ENCODE measurements at regions not wholly inside any gene's neighbourhood (a gene's known extent, or its start where the extent isn't known, plus 50 kb on each side); places are given as distances from the start of the nearest gene placed in this dataset.

DNA sequence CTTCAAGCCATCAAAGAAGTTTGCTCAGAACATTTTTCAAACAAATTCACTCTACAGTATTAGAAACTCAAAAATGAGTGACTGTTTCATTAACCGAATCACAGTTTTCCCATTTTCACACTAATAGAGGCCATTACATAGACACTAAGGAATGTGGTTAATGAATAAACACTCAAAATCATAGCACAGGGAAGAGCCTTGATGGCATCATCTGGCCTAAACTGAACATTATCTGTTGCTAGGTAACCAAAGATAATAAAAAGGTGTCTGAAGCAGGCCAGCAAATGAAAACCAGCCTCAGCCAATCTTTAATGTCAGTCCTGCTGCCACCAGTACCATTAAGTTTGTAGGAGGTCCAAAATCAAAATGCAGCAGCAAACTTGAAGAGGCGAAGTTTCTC lies 492.4 kb upstream of the STEAP1 start:
- no peak for DNase-seq (ENCODE audit: low spot score in 2 of 2)
- Histone ChIP-seq H3K27ac (no peak overlapping the region), H3K4me1 (no peaks in the 10 kb centered on the region), H3K4me3 (no peak overlapping the region), H3K36me3 (no peaks in the 10 kb centered on the region), H3K27me3 (no peaks in the 10 kb centered on the region), H3K9me3 (no peaks in the 10 kb centered on the region)
- TF ChIP-seq POLR2AphosphoS5 (IDR thresholded peaks at IDR 0.05) (no peak), POLR2A (IDR thresholded peaks at IDR 0.05) (no peak)
- intact Hi-C loops (cut with DNase I; ENCODE audit: low total_unique reads) = no loop called here

DNA sequence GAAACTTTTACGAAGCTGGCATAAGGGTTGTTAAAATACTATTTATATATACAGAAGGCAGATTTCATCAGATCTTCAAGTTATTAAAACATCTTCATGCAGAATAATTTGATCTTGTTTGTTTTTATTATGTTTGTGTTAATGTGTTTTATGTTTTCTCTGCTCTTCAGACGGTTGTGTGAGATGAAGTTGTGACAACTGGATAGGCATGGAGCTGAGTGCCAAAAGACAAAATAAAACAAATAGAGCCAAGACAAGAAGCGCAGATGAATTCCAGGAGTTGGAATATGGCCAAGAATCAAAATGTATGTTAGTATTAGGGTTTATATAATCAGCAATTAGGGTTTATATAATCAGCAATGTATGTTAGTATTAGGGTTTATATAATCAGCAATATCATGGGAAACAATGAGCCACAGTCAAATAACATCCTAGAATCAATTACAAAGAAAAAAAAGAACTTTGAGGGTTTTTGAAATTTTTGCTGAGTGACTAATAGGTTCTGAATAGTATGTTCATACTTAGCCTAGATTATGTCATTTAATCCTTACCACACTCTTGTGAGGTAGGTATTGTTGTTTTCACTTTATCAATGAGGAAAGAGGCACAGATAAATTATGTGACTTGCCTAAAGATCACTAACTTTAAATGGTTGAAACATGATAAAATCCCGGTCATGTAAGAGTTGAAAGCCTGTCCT lies 488.0 kb upstream of the STEAP1 start:
- Histone ChIP-seq H3K36me3 (no peaks in the 10 kb centered on the region), H3K9me3 (no peaks in the 10 kb centered on the region), H3K27ac (no peak overlapping the region), H3K4me1 (no peaks in the 10 kb centered on the region), H3K27me3 (no peaks in the 10 kb centered on the region), H3K4me3 (no peak overlapping the region)
- TF ChIP-seq, protein P1, sequence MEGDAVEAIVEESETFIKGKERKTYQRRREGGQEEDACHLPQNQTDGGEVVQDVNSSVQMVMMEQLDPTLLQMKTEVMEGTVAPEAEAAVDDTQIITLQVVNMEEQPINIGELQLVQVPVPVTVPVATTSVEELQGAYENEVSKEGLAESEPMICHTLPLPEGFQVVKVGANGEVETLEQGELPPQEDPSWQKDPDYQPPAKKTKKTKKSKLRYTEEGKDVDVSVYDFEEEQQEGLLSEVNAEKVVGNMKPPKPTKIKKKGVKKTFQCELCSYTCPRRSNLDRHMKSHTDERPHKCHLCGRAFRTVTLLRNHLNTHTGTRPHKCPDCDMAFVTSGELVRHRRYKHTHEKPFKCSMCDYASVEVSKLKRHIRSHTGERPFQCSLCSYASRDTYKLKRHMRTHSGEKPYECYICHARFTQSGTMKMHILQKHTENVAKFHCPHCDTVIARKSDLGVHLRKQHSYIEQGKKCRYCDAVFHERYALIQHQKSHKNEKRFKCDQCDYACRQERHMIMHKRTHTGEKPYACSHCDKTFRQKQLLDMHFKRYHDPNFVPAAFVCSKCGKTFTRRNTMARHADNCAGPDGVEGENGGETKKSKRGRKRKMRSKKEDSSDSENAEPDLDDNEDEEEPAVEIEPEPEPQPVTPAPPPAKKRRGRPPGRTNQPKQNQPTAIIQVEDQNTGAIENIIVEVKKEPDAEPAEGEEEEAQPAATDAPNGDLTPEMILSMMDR (IDR thresholded peaks at IDR 0.05) = no peak
- no peak for TF ChIP-seq POLR2A (IDR thresholded peaks at IDR 0.05)
- intact Hi-C loops (cut with DNase I; ENCODE audit: low total_unique reads) = no loop called here
- DNase-seq (ENCODE audit: low spot score in 2 of 2) = no peak

DNA sequence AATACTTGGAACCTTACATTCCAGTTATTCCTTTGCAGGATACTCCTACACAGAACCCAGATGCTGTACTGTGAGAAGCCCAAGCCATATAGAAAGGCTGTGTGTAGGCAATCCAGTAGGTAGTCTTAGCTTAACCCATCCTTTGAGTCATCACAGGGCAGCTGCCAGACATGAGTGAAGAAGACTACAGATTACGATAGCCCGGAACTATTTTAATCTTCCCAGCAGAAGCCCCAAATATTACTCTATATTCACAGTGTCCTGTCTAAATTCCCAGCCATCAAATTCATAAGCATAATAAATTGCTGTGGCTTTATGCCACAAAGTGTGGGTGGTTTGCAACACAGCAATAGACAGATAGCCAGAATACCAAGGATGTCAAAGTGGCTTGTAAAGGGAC lies 474.1 kb upstream of the STEAP1 start:
- Histone ChIP-seq H3K36me3 (no peaks in the 10 kb centered on the region), H3K27me3 (no peaks in the 10 kb centered on the region), H3K4me3 (no peak overlapping the region), H3K27ac (no peak overlapping the region), H3K4me1 (no peaks in the 10 kb centered on the region), H3K9me3 (no peaks in the 10 kb centered on the region)
- TF ChIP-seq, protein P1 (IDR thresholded peaks at IDR 0.05) = no peak
- TF ChIP-seq POLR2A (IDR thresholded peaks at IDR 0.05) = no peak
- TF ChIP-seq POLR2AphosphoS5 (IDR thresholded peaks at IDR 0.05) = no peak
- no peak for DNase-seq (ENCODE audit: low spot score in 2 of 2)
- intact Hi-C loops (cut with DNase I; ENCODE audit: low total_unique reads) = no loop called here

DNA sequence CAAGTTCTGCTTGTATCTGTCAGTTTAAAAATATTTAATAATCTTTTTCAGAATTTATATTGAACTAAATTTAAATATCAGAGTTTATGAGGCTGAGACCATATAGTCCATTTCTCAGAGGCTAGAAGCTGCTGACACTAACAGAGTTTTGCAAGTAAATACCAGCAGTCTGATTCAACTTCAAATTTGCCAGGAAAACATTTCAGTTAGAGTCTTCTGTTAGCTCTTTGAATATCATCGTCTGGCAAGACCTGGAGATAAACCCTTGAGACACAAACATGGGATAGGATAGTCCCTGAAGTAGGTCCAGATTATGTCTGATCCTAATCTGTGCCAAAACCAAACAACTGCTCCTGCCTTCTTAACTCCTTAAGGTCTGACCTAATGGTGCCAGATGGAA lies 472.8 kb upstream of the STEAP1 start:
- no peak for TF ChIP-seq POLR2A (IDR thresholded peaks at IDR 0.05)
- intact Hi-C loops (cut with DNase I; ENCODE audit: low total_unique reads) = no loop called here
- Histone ChIP-seq H3K4me3 (no peak overlapping the region), H3K9me3 (no peaks in the 10 kb centered on the region), H3K4me1 (no peaks in the 10 kb centered on the region), H3K27me3 (no peaks in the 10 kb centered on the region), H3K27ac (no peak overlapping the region), H3K36me3 (no peaks in the 10 kb centered on the region)
- no peak for DNase-seq (ENCODE audit: low spot score in 2 of 2)

DNA sequence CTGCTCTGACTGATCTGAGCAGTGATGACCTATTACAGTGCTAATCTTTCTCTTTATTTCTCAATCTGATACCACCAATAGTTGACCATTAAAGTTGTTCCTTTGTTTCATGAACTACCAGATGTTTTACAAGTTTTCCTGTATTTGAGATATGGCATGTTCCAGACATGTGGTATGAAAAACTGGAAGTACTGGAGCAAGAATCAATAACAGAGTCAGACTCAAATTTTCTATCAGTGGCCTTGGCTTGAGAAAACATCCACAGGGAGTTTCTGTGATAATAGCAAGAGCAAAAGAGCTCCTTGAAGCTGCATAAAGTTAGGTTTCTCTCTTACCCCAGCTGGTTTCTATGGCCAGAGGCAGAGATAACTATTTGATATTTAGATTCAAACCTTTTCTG lies 469.0 kb upstream of the STEAP1 start:
- DNase-seq (ENCODE audit: low spot score in 2 of 2) = no peak
- H3K9me3 ChIP-seq = no peaks in the 10 kb centered on the region
- H3K27ac ChIP-seq = no peak overlapping the region
- TF ChIP-seq, protein P1 (IDR thresholded peaks at IDR 0.05) = no peak
- no peak for TF ChIP-seq POLR2AphosphoS5 (IDR thresholded peaks at IDR 0.05)
- no peak for TF ChIP-seq POLR2A (IDR thresholded peaks at IDR 0.05)
- no peak overlapping the region for H3K4me3 ChIP-seq
- H3K27me3 ChIP-seq = no peaks in the 10 kb centered on the region
- H3K4me1 ChIP-seq = no peaks in the 10 kb centered on the region
- H3K36me3 ChIP-seq = no peaks in the 10 kb centered on the region
- intact Hi-C loops (cut with DNase I; ENCODE audit: low total_unique reads) = no loop called here

DNA sequence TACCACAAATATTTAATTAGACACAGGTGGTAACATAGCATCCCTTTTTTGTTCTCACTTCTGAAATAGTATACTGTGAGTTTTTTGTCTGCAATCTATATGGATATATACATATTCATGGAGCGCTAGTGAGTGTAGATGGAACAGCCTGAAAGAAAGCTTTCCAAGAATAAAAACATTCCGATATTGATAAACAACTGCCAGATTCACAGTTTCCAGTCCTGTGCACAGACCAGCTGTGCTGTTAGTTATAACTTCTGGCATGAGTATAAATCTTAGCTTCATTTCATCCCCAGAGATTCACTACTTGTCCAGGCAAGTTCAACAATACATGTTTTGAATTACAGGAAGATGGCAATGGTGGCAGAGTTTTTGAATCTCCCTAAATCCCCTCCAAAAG lies 467.1 kb upstream of the STEAP1 start:
- Histone ChIP-seq H3K27ac (no peak overlapping the region), H3K4me1 (no peaks in the 10 kb centered on the region), H3K27me3 (no peaks in the 10 kb centered on the region), H3K9me3 (no peaks in the 10 kb centered on the region), H3K4me3 (no peak overlapping the region), H3K36me3 (no peaks in the 10 kb centered on the region)
- no peak for DNase-seq (ENCODE audit: low spot score in 2 of 2)
- intact Hi-C loops (cut with DNase I; ENCODE audit: low total_unique reads) = no loop called here
- TF ChIP-seq POLR2AphosphoS5 (IDR thresholded peaks at IDR 0.05) (no peak), POLR2A (IDR thresholded peaks at IDR 0.05) (no peak)
- TF ChIP-seq, protein P1 (IDR thresholded peaks at IDR 0.05) = no peak

Measured in breast epithelium (tissue), 4 donors.